HUES64 (cell line): ENCODE measurements at regions not wholly inside any gene's neighbourhood (a gene's known extent, or its start where the extent isn't known, plus 50 kb on each side); places are given as distances from the start of the nearest gene placed in this dataset.

Experiments
- H3K27ac ChIP-seq: 2 replicates; pipeline ENCODE4 v1.7.0; 2013; ENCODE audit warnings: low read depth, low read length, inconsistent platforms
- H3K27me3 ChIP-seq: 2 replicates; pipeline ENCODE4 v1.6.1; 2013; ENCODE audit warnings: mild to moderate bottlenecking, low read length; ENCODE audit not compliant: insufficient read depth
- H3K36me3 ChIP-seq: 2 replicates; pipeline ENCODE4 v1.6.1; 2013; ENCODE audit warnings: mild to moderate bottlenecking, low read length; ENCODE audit not compliant: insufficient read depth
- H3K4me1 ChIP-seq: 2 replicates; pipeline ENCODE4 v1.6.1; 2013; ENCODE audit warnings: mild to moderate bottlenecking, low read length, moderate library complexity; ENCODE audit not compliant: insufficient read depth
- H3K4me3 ChIP-seq: 2 replicates; pipeline ENCODE4 v1.5.1; 2013; ENCODE audit warnings: mild to moderate bottlenecking, low read length, moderate library complexity
- H3K9ac ChIP-seq: 2 replicates; pipeline ENCODE4 v1.6.1; 2013; ENCODE audit warnings: mild to moderate bottlenecking, low read depth, low read length
- H3K9me3 ChIP-seq: 2 replicates; pipeline ENCODE4 v1.6.1; 2013; ENCODE audit warnings: low read depth, low read length; ENCODE audit not compliant: insufficient read depth
- WGBS: fragments of 150-250, 120-280 bp; methylation state at CpG from one replicate; pipeline ENCODE4 v1.1.7; 2013; ENCODE audit warnings: missing lambda C conversion rate; 5-methylcytosine and 5-hydroxymethylcytosine counted together

DNA sequence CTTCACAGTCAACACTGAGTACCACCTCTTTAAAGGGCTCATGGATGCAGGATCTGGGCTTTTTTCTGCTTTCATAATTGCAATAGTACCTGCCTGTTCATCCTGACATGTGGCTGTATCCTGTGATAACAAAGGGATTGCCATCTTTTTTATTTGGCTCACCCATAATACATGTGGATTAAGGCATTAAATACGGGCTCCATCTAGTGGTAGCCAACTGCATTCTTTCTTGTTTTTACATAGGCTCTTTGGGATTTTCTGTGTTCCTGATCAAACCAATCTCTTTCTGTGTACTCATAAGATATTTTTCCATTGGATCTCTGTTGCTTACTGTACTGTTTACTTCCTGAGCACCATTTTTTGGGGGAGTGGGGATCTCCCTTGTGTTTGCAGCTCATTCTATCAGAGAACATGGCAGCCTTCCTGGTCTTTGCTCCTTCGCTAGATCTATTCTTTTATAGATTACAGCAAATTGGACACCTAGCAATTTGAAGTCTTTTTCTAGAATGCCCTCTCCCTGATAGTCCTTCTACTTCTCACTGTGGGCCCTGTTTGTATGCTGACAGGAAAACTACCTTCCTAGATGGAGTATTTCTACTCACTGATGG lies 723.4 kb upstream of the MDGA2 start:
- no peaks in the 10 kb centered on the region for H3K27me3 ChIP-seq
- H3K9me3 ChIP-seq = no peaks in the 10 kb centered on the region
- 55% methylated on average over 2 of the region's 2 CpGs for WGBS
- no peak overlapping the region for H3K27ac ChIP-seq
- H3K36me3 ChIP-seq = no peaks in the 10 kb centered on the region
- H3K4me3 ChIP-seq = no peak overlapping the region
- no peak overlapping the region for H3K9ac ChIP-seq
- peaks cover 7% of the 10 kb centered on the region; the same call in 1 of the 2 replicates for H3K4me1 ChIP-seq

DNA sequence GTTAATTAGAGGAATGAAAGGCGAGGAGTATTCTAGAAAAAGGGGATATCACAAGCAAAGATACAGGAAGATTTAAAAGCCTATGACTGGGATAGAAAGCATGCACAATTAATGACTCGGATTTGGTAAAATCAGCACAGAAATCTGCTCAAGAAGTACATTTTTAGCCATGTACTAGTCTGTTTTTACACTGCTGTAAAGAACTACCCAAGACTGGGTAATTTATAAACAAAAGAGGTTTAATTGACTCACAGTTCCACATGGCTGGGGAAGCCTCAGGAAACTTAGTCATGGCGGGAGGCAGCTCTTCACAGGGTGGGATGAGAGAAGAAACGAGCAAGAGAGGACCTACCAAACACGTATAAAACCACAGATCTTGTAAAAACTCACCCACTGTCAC lies 716.3 kb upstream of the MDGA2 start:
- Histone ChIP-seq H3K27ac (no peak overlapping the region), H3K36me3 (no peaks in the 10 kb centered on the region), H3K9me3 (no peaks in the 10 kb centered on the region), H3K4me3 (no peak overlapping the region), H3K4me1 (peaks cover under 1% of the 10 kb centered on the region; the same call in 1 of the 2 replicates), H3K9ac (no peak overlapping the region), H3K27me3 (no peaks in the 10 kb centered on the region)
- WGBS = 93% methylated on average over 5 of the region's 5 CpGs

DNA sequence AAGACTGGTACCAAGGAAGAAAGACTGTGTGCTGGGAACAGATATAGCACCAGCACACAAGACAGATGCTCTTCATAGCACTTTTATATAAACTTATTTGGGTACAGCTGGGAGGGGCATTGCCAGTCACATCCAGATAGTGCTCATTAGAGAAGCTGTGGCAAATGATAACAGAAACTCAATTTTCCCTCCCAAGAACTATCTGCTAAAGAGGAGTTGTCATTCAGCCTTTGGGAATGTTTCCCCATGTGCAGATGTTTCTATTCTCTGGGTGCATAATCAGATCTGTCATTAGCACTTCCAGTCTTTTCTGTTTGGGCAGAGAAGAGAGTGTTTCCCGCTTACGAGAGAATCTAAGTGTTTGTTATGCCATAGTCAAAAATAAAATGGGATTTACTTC lies 714.9 kb upstream of the MDGA2 start:
- H3K9me3 ChIP-seq = no peaks in the 10 kb centered on the region
- WGBS = 100% methylated on average over 2 of the region's 2 CpGs
- no peaks in the 10 kb centered on the region for H3K36me3 ChIP-seq
- no peak overlapping the region for H3K27ac ChIP-seq
- no peaks in the 10 kb centered on the region for H3K4me1 ChIP-seq
- no peaks in the 10 kb centered on the region for H3K27me3 ChIP-seq
- no peak overlapping the region for H3K9ac ChIP-seq
- no peak overlapping the region for H3K4me3 ChIP-seq

DNA sequence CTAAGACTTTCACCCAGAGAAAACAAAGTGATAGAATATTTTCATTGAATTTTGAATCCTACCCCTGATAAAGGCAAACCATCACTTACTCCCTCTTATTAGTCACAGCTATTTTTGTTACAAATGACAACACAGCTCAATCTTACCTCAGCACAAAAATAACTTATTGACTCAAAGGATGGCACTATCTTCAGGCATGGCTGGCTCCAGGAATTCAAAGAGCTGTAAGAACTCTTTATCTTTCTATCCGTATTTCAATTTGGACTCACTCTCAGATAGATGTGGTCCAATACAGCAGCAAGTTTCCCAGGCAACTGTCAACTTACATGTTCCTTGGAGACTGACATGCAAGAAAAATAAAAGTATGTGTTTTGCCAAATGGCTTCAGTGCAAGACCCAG lies 709.4 kb upstream of the MDGA2 start:
- 100% methylated on average over 1 of the region's 1 CpG for WGBS
- no peak overlapping the region for H3K4me3 ChIP-seq

DNA sequence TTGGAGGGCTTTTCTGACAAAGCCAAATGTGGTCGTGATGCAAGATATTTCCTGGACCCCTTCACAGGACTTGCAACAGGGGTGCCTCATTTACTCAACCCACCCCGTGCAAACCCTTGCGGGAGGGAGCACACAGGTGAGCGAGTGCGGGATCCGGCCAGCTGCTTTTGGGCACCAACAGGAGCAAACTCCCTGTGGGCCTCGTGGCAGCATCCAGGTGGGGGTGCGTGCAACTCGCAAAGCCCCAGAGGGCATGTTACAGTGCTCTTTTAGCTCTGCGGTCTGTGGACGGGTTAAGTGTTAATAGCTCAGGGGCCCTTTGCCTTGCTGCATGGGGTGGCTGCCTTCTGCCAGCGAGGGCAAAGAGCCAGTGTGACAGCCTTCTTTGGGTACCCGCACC lies 707.6 kb upstream of the MDGA2 start:
- Histone ChIP-seq H3K9ac (no peak overlapping the region), H3K27ac (no peak overlapping the region), H3K36me3 (no peaks in the 10 kb centered on the region), H3K4me3 (no peak overlapping the region), H3K9me3 (no peaks in the 10 kb centered on the region), H3K4me1 (no peaks in the 10 kb centered on the region), H3K27me3 (no peaks in the 10 kb centered on the region)
- 95% methylated on average over 13 of the region's 13 CpGs for WGBS

More for the DNA sequence above, 709.4 kb upstream of the MDGA2 start:
- H3K4me1 ChIP-seq = no peaks in the 10 kb centered on the region
- no peaks in the 10 kb centered on the region for H3K27me3 ChIP-seq
- H3K9ac ChIP-seq = no peak overlapping the region
- no peaks in the 10 kb centered on the region for H3K9me3 ChIP-seq
- no peak overlapping the region for H3K27ac ChIP-seq
- no peaks in the 10 kb centered on the region for H3K36me3 ChIP-seq

GRCh38 chr14:48378541-48378940 lies 703.1 kb upstream of the MDGA2 start:
- H3K9ac ChIP-seq = no peak overlapping the region
- no peaks in the 10 kb centered on the region for H3K27me3 ChIP-seq
- no peak overlapping the region for H3K4me3 ChIP-seq
- H3K27ac ChIP-seq = no peak overlapping the region
- no peaks in the 10 kb centered on the region for H3K9me3 ChIP-seq
- no CpG with 5 or more reads among the region's 1 CpG for WGBS
- peaks cover 16% of the 10 kb centered on the region for H3K4me1 ChIP-seq
- H3K36me3 ChIP-seq = no peaks in the 10 kb centered on the region

GRCh38 chr14:48373981-48374380 lies 698.6 kb upstream of the MDGA2 start:
- no CpG with 5 or more reads among the region's 3 CpGs for WGBS

GRCh38 chr14:48350971-48351370 lies 675.6 kb upstream of the MDGA2 start:
- Histone ChIP-seq H3K27ac (no peak overlapping the region), H3K9ac (no peak overlapping the region), H3K27me3 (no peaks in the 10 kb centered on the region), H3K4me1 (no peaks in the 10 kb centered on the region), H3K9me3 (no peaks in the 10 kb centered on the region), H3K4me3 (no peak overlapping the region), H3K36me3 (no peaks in the 10 kb centered on the region)
- 86% methylated on average over 2 of the region's 2 CpGs for WGBS

More at GRCh38 chr14:48373981-48374380, 698.6 kb upstream of the MDGA2 start:
- H3K27ac ChIP-seq = no peak overlapping the region
- H3K9me3 ChIP-seq = no peaks in the 10 kb centered on the region
- H3K27me3 ChIP-seq = no peaks in the 10 kb centered on the region
- H3K4me1 ChIP-seq = peaks cover 16% of the 10 kb centered on the region
- no peak overlapping the region for H3K9ac ChIP-seq
- no peaks in the 10 kb centered on the region for H3K36me3 ChIP-seq
- H3K4me3 ChIP-seq = no peak overlapping the region

DNA sequence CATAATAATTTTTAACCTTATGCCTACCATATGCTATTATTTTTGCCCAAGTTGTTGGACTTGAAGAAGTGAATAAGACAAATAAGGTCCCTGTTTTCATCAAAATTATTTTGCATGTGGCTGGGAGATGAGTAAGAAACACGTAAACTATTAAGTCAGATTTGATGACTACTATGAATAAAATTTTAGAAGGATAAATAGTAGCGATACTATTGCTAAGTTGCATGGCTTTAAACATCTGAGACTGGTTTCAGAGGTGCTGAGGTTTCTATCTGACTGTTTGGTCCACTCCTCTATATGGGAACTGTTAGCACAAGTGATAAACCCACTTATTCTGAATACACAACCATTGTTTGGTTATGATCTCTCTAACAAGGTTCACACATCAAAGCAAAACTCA lies 674.3 kb upstream of the MDGA2 start:
- 96% methylated on average over 2 of the region's 2 CpGs for WGBS
- Histone ChIP-seq H3K9me3 (no peaks in the 10 kb centered on the region), H3K4me1 (no peaks in the 10 kb centered on the region), H3K27me3 (no peaks in the 10 kb centered on the region), H3K36me3 (no peaks in the 10 kb centered on the region), H3K9ac (no peak overlapping the region), H3K4me3 (no peak overlapping the region), H3K27ac (no peak overlapping the region)

- H3K4me1 ChIP-seq = no peaks in the 10 kb centered on the region
- H3K27me3 ChIP-seq = no peaks in the 10 kb centered on the region
- no peaks in the 10 kb centered on the region for H3K9me3 ChIP-seq
- H3K36me3 ChIP-seq = no peaks in the 10 kb centered on the region
- H3K27ac ChIP-seq = no peak overlapping the region
- 82% methylated on average over 1 of the region's 1 CpG for WGBS
- H3K9ac ChIP-seq = no peak overlapping the region
- no peak overlapping the region for H3K4me3 ChIP-seq
Observed at GRCh38 chr14:48341069-48341468, 665.7 kb upstream of the MDGA2 start.

GRCh38 chr14:48333221-48333920 lies 658.0 kb upstream of the MDGA2 start:
- Histone ChIP-seq H3K9me3 (no peaks in the 10 kb centered on the region), H3K9ac (no peak overlapping the region), H3K27me3 (no peaks in the 10 kb centered on the region), H3K4me3 (no peak overlapping the region), H3K27ac (no peak overlapping the region), H3K36me3 (no peaks in the 10 kb centered on the region), H3K4me1 (no peaks in the 10 kb centered on the region)
- WGBS = 82% methylated on average over 2 of the region's 2 CpGs
